H7 (cell line): ENCODE measurements at regions not wholly inside any gene's neighbourhood (a gene's known extent, or its start where the extent isn't known, plus 50 kb on each side); places are given as distances from the start of the nearest gene placed in this dataset.
"Not testable (repeated sequence)": the region's sequence is repeated elsewhere in the genome, so short reads cannot be mapped to it uniquely, and the experiment has no call there.

ENCODE experiments used
- DNase-seq: peaks from one replicate; pipeline ENCODE4 v3.0.0; 2012
- H3K27me3 ChIP-seq: 2 replicates; pipeline ENCODE4 v1.6.0; 2011; ENCODE audit warnings: mild to moderate bottlenecking, low read length; ENCODE audit not compliant: control insufficient read depth, insufficient read depth
- H3K36me3 ChIP-seq: replicated peaks from 2 replicates; pipeline ENCODE4 v1.5.1; 2011; ENCODE audit warnings: low read length; ENCODE audit not compliant: control insufficient read depth, insufficient read depth
- H3K4me3 ChIP-seq: 2 replicates; pipeline ENCODE4 v1.5.1; 2011; ENCODE audit warnings: low read depth, mild to moderate bottlenecking, control low read depth, low read length, moderate library complexity; ENCODE audit not compliant: insufficient read depth

DNA sequence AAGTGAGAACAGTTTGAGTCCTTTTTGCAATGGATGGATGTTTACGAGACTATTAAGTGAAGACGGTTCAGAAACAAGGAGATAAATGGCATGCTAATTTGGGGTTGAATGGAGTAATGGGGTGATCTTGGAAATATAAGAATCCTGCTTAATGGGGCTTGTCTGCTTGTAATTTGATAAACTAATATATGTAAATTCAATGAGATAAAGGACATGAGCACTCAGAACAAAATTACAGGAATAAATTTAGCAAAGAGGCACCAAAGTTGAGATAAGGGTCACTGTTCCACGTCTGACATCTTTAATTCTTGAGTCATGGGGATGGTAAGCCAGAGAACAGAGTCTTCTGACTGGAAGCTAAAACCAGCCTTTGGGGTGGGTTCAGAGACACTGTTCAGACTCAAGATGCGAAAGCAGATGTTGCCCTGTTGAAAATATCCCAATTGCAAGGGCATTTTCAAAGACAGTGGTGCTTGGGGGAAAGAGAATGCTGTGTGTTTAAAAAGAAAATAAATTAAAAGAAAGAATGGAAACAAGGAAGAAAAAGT lies 67.8 kb upstream of the CHRNB4 start:
- no peak for DNase-seq
- no peak overlapping the region for H3K4me3 ChIP-seq
- peaks cover 2% of the 10 kb centered on the region; the same call in 1 of the 2 replicates for H3K27me3 ChIP-seq
- no peaks in the 10 kb centered on the region for H3K36me3 ChIP-seq

DNA sequence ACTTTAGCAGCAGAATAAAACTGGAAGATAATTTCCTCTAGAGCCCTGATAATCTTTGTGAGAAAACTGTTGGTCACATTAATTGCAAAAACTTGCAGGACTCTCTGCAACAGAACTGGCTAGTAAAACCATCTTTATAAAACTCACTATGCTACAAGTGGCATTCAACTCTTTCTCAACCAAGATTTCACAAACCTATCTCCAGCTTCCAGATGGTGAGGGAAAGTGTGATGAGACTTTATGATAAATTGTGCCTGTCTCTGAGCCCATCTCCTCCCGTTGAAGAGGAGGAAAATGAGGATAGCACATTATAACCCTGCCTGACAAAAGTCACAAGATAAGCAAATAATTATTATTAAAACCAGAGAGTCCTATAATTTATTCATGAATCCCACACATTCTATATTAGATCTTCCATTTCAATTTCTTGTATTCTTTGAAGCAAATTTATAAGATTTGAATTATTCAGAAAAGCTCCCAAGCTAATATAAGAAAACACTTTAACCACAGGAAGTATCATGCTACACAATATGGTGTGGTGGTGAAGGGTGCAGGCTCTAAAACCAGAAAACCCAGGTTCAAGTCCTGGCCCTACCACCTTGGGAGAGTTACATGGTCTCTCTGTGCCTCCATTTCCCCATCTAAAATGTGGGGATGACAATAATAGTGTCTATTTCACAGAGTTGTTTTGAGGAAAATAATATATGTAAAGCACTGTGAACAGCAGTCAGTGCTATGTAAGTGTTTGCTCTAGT lies 65.6 kb upstream of the CHRNB4 start:
- DNase-seq, H3K27me3 ChIP-seq, H3K36me3 ChIP-seq, H3K4me3 ChIP-seq: not testable (repeated sequence)

DNA sequence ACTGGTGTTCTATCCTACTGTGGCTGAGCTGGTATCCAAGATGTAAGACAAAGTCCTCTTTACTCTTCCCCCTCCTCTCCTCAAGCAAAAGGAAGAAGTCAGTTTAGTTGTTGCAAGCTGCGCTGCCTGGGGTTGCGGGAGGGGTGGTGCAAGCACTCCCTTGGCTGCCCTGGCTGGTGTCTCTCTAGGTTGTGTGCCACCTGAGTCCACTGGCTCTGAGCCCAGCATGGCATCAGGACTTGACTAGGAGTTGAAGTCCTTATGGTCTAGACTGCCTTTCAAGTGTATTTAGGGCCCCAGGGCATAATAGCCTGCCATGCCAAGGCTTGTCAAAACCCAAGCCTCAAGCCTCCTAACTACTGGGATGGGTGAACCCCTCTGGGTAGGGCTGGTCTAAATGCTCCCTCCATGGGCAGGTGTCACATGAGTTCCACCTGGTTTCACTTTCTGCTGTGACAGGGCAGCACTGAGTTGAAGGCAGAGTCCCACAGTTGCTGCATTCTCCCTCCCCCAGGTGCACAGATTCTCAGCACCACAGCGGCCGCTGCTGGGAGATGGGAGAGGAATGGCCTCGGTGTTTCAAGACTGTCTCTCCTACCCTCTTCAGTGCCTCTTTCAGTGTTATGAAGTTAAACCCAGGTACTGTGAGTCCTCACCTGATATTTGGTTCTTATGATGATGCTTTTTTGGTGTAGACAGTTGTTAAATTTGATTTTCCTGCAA lies 62.5 kb upstream of the CHRNB4 start:
- not testable (repeated sequence) for H3K4me3 ChIP-seq, DNase-seq, H3K27me3 ChIP-seq, H3K36me3 ChIP-seq

DNA sequence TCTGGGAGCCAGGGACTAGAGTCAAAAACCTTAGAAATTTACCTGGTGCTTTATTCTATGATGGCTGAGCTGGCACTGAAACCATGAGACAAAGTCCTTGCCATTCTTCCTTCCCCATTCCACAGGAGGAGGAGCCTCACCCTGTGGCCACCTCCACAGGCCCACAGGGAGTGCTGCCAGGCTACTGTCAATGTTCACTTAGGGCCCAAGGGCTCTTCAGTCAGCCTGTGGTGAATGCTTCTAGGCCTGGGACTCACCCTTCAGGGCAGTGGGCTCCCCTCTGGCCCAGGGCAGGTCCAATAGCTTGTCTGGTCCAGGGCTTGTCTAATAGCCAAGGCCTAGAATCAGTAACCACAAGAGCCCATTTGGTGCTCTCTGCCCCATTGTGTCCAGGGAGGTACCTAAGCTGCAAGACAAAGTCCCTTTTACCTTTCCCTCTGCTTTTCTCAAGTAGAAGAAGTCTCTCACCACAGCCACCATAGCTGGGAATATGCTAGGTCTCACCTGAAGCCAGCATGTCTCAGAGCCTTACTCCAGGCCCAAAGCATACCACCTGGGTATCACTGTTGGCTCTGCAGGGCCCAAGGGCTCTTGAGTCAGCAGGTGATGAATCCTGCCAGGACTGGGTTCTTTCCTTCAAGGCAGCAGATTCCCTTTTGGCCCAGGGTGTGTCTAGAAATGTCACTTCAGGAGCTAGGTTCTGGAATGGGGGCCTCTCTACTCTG lies 61.8 kb upstream of the CHRNB4 start:
- no peak for DNase-seq
- Histone ChIP-seq H3K36me3 (no peaks in the 10 kb centered on the region), H3K27me3 (no peaks in the 10 kb centered on the region), H3K4me3 (no peak overlapping the region)

DNA sequence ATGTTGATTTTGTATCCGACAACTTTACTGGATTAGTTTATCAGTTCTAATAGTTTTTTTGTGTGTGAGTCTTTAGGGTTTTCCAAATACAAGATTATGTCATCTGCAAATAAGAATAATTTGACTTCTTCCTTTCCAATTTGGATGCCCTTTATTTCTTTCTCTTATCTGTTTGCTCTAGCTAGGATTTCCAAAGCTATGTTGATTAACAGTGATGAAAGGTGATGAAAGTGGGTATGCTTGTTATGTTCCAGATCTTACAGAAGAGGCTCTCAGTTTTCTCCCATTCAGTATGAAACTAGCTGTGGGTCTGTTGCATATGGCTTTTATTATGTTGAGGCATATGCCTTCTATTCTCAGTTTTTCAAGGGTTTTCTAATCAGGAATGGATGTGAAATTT lies 56.4 kb upstream of the CHRNB4 start:
- H3K36me3 ChIP-seq, result no peaks in the 10 kb centered on the region
- H3K4me3 ChIP-seq, result no peak overlapping the region
- H3K27me3 ChIP-seq, result no peaks in the 10 kb centered on the region
- no peak for DNase-seq

DNA sequence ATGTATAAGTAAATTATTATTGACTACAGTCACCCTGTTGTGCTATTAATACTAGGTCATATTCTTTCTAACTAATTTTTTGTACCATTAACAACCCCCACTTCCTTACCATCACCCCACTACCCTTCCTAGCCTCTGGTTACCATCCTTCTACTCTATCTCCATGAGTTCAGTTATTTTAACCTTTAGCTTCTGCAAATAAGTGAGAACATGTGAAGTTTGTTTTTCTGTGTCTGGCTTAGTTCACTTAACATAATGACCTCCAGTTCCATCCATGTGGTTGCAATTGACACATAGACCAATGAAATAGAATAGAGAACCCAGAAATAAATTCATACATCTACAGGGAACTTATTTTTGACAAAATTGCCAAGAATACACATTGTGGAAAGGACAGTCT lies 55.4 kb upstream of the CHRNB4 start:
- no peak for DNase-seq
- H3K36me3 ChIP-seq, result no peaks in the 10 kb centered on the region
- H3K4me3 ChIP-seq, result no peak overlapping the region
- H3K27me3 ChIP-seq, result no peaks in the 10 kb centered on the region

DNA sequence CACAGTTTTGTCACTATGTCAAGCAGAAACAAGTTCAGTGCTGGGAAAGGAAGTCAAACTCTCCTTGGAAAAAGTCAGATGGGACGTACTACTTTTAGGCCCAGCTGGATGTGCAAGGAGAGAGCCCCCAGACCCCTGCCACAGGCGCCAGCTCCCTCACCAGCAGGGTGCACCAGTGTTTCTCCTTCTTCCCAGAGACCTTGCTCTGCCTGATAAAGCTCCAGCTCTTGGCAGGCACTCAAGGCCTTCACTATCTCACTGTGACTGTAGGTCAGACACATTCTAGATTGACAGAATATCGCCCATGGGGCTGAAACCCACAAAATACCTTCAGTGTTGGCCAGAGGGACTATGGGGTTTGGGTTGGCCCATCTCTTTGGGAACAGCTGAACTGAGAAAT lies 54.8 kb upstream of the CHRNB4 start:
- peak; percentile 37 for DNase-seq
- H3K27me3 ChIP-seq, result no peaks in the 10 kb centered on the region

DNA sequence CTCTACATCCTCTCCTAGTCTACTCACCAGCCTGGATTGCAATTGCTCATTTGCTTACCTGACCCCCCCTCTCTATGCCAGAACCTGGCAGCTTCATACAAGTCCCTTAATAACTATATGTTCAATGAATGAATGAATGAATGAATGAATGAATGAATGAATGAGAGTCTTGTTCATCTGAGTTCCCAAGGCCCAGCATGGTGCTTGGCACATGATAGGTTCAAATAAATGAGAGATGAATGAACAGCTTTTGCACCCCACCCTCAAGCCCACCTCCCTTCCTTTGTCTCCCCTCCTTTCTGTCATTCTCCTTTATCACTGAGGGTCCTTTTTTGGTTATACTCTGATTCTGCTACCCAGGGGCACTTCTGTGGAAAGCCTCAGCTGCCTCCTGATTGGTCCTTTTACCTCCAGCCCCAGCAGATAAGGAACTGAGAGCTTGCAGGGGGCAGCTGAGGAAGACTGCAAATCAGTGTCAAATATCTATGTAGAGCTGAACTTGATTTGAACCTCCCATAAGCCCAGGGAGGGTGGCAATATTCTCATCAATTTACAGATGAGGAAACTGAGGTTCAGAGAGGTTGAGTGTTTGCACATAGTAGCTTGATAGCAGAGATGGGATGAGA lies 54.1 kb upstream of the CHRNB4 start:
- Histone ChIP-seq H3K36me3 (no peaks in the 10 kb centered on the region), H3K4me3 (no peak overlapping the region), H3K27me3 (no peaks in the 10 kb centered on the region)
- no peak for DNase-seq

More for the DNA sequence above, 54.8 kb upstream of the CHRNB4 start:
- H3K36me3 ChIP-seq, result no peaks in the 10 kb centered on the region
- no peak overlapping the region for H3K4me3 ChIP-seq

DNA sequence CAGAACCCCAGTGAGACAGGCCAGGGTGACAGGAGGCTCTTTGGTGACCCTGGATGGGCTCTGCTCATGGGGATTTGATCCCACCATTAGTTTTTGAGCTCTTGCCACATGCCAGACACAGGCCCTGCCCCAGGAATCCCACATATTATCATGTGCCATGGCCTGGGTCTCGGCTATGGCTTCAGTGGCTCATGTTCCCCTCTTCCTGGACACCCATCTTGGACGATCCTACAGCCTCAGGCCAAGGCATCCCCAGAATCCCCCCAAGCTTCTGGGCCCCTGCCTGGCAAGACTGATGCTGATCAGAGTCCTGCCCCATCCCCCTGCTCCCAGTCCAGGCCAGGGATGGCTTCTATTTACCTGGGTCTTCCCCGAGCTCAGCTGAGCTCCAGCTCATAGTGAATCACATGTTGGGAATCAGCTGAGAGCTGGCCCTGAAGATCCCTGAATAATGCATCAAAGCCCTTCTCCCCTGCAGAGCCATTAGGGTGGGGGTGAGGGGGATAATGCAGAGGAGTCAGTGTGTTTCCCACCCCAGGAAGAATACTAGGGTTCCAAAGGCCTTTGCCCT lies 50.9 kb upstream of the CHRNB4 start:
- Histone ChIP-seq H3K36me3 (no peaks in the 10 kb centered on the region), H3K4me3 (no peak overlapping the region), H3K27me3 (no peaks in the 10 kb centered on the region)
- DNase-seq, result no peak

DNA sequence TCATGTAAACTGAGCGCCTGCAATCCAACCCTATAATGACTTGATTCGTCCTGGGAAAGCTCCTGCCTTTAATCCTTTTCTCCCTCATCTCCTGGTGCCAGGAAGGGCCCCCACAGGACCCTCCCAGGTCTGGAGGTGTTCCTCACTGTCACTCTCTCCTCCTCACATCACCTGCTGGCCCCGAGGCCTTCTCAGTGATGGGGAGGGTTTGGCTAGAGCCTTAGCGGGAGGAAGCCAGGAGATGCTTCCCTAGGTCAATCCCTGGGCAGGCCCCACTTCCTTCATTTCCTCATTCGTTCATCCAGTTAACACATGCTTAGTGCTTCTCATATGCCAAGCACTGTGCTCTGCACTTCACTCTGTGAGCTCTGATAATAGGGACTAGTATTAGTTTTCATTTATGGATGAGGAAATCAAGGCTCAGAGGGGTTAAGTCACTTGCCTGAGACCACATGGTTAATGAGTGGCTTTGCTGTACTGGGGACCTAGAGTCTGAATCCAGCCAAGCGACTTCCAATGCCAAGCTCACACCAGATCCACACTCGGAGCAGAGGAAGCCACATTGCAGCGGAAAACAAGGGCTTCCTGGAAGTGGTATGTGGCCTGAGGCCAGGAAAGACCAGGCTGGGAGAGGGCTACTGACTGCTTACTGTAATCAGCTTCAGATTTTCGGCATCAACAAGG lies 50.3 kb upstream of the CHRNB4 start:
- Histone ChIP-seq H3K27me3 (no peaks in the 10 kb centered on the region), H3K36me3 (no peaks in the 10 kb centered on the region), H3K4me3 (no peak overlapping the region)
- DNase-seq, result no peak
